Astrocyte (in vitro differentiated cells and primary cell): ENCODE measurements at regions not wholly inside any gene's neighbourhood (a gene's known extent, or its start where the extent isn't known, plus 50 kb on each side); places are given as distances from the start of the nearest gene placed in this dataset.

Source experiments
- DNase-seq: peaks from one replicate; pipeline ENCODE4 v3.0.0-alpha.2; 2010; ENCODE audit warnings: low read depth
- FAIRE-seq: peaks from 2 replicates; lab custom pipeline; 2011; peaks lifted over from hg19 to GRCh38; lab: Jason Lieb, UNC
- H2AFZ ChIP-seq: 2 replicates; pipeline ENCODE4 v1.6.0; 2012; ENCODE audit warnings: low read depth, low read length, inconsistent platforms
- H3K27ac ChIP-seq: 2 replicates; pipeline ENCODE4 v1.5.1; 2011; ENCODE audit warnings: low read depth, low read length, inconsistent platforms
- H3K27me3 ChIP-seq: 2 replicates; pipeline ENCODE4 v1.6.0; 2011; ENCODE audit warnings: low read length, inconsistent platforms; ENCODE audit not compliant: insufficient read depth
- H3K36me3 ChIP-seq: 2 replicates; pipeline ENCODE4 v1.5.1; 2011; ENCODE audit warnings: low read length, inconsistent platforms; ENCODE audit not compliant: insufficient read depth
- H3K4me1 ChIP-seq: 2 replicates; pipeline ENCODE4 v1.5.1; 2011; ENCODE audit warnings: low read length, inconsistent platforms; ENCODE audit not compliant: insufficient read depth
- H3K4me2 ChIP-seq: 2 replicates; pipeline ENCODE4 v1.6.0; 2012; ENCODE audit warnings: low read length, inconsistent platforms
- H3K4me3 ChIP-seq: 2 replicates; pipeline ENCODE4 v1.5.1; 2011; ENCODE audit warnings: low read depth, mild to moderate bottlenecking, low read length, inconsistent platforms; ENCODE audit not compliant: insufficient read depth
- H3K79me2 ChIP-seq: 2 replicates; pipeline ENCODE4 v1.6.0; 2012; ENCODE audit warnings: mild to moderate bottlenecking, low read length, inconsistent platforms; ENCODE audit not compliant: insufficient read depth
- H3K9ac ChIP-seq: 2 replicates; pipeline ENCODE4 v1.6.0; 2012; ENCODE audit warnings: mild to moderate bottlenecking, low read length, inconsistent platforms
- H3K9me3 ChIP-seq: 2 replicates; pipeline ENCODE4 v1.5.1; 2012; ENCODE audit warnings: low read depth, mild to moderate bottlenecking, low read length, inconsistent platforms; ENCODE audit not compliant: insufficient read depth
- H4K20me1 ChIP-seq: 2 replicates; pipeline ENCODE4 v1.6.0; 2012; ENCODE audit warnings: low read length, inconsistent platforms; ENCODE audit not compliant: insufficient read depth
- H3K27ac Mint-ChIP-seq: one replicate; pipeline ENCODE4 v1.8.0; 2021; ENCODE audit warnings: mild to moderate bottlenecking, mixed read lengths; ENCODE audit not compliant: unreplicated experiment
- H3K27me3 Mint-ChIP-seq: one replicate; pipeline ENCODE4 v1.8.0; 2021; ENCODE audit warnings: low read depth, mixed read lengths; ENCODE audit not compliant: unreplicated experiment
- H3K36me3 Mint-ChIP-seq: one replicate; pipeline ENCODE4 v1.8.0; 2021; ENCODE audit warnings: low read depth, mixed read lengths; ENCODE audit not compliant: unreplicated experiment
- H3K4me1 Mint-ChIP-seq: one replicate; pipeline ENCODE4 v1.8.0; 2021; ENCODE audit warnings: low read depth, mixed read lengths; ENCODE audit not compliant: unreplicated experiment
- H3K4me3 Mint-ChIP-seq: one replicate; pipeline ENCODE4 v1.8.0; 2021; ENCODE audit warnings: mild to moderate bottlenecking, moderate library complexity, mixed read lengths; ENCODE audit not compliant: unreplicated experiment
- H3K9me3 Mint-ChIP-seq: one replicate; pipeline ENCODE4 v1.8.0; 2021; ENCODE audit warnings: mild to moderate bottlenecking, mixed read lengths; ENCODE audit not compliant: unreplicated experiment
- EZH2 ChIP-seq: IDR thresholded peaks from 2 replicates; pipeline ENCODE4 v1.6.1; 2012; ENCODE audit warnings: mild to moderate bottlenecking, low read length, inconsistent platforms; ENCODE audit not compliant: insufficient read depth
- TF ChIP-seq, protein P1 (sequence below): IDR thresholded peaks from 2 replicates; pipeline ENCODE4 v1.5.1; 2011; ENCODE audit warnings: low read depth, mild to moderate bottlenecking, inconsistent platforms, low read length, moderate library complexity; ENCODE audit not compliant: insufficient read depth

DNA sequence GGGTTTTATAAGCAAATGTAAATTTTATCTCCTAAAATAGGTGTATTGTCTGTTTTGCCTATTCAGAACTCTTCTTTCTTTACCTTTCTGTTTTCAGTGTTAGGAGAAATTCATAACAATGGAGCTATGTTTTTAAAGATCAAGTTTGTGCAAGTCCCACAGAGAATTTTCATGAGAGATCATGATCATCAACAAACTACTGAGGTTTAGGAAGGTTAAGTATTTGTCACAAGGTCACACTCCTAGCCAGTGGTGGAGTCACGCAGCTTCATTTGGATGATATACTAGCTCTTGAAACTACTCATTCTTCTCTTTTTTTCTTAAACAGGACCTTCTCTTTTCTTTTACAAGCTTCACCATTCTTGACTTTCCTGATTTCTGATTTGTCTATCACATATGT lies 892.6 kb upstream of the FRG1 start:
- H3K27me3 ChIP-seq = no peaks in the 10 kb centered on the region

DNA sequence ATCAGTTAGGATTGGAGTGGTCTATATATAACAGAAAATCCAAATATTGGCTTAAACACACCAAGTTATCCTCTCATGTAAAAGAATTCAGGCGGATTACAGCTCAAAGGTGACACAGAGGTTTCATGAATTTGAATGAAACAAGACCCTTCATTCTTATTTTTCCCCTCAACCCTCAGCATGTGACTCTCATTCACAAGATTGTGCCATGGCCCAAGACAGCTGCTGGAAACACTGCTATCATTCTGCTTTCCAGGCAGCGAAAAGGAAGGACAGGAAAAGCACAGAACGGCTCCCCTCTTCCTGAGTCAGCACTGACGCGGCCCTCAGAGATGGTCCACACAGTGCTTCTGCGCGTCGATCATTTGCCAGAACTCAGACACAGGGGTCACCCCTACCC lies 891.0 kb upstream of the FRG1 start:
- DNase-seq (no peak), FAIRE-seq (no peak)
- Histone ChIP-seq H3K9ac (no peak overlapping the region), H3K79me2 (no peaks in the 10 kb centered on the region), H3K27me3 (no peaks in the 10 kb centered on the region), H4K20me1 (no peaks in the 10 kb centered on the region), H3K4me2 (no peak overlapping the region), H3K4me1 (no peaks in the 10 kb centered on the region), H3K36me3 (no peaks in the 10 kb centered on the region), H2AFZ (no peak overlapping the region), H3K27ac (no peak overlapping the region), H3K9me3 (no peaks in the 10 kb centered on the region), H3K4me3 (no peak overlapping the region)
- Mint-ChIP-seq H3K27ac (no peak overlapping the region), H3K27me3 (no peaks in the 10 kb centered on the region), H3K36me3 (no peaks in the 10 kb centered on the region), H3K4me1 (peaks cover 27% of the 10 kb centered on the region), H3K9me3 (no peaks in the 10 kb centered on the region), H3K4me3 (no peak overlapping the region)
- TF ChIP-seq EZH2 = no peak
- TF ChIP-seq, protein P1, sequence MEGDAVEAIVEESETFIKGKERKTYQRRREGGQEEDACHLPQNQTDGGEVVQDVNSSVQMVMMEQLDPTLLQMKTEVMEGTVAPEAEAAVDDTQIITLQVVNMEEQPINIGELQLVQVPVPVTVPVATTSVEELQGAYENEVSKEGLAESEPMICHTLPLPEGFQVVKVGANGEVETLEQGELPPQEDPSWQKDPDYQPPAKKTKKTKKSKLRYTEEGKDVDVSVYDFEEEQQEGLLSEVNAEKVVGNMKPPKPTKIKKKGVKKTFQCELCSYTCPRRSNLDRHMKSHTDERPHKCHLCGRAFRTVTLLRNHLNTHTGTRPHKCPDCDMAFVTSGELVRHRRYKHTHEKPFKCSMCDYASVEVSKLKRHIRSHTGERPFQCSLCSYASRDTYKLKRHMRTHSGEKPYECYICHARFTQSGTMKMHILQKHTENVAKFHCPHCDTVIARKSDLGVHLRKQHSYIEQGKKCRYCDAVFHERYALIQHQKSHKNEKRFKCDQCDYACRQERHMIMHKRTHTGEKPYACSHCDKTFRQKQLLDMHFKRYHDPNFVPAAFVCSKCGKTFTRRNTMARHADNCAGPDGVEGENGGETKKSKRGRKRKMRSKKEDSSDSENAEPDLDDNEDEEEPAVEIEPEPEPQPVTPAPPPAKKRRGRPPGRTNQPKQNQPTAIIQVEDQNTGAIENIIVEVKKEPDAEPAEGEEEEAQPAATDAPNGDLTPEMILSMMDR = no peak

More for the DNA sequence above, 892.6 kb upstream of the FRG1 start:
- TF ChIP-seq EZH2 = no peak
- TF ChIP-seq, protein P1 = no peak
- Histone ChIP-seq H3K4me1 (no peaks in the 10 kb centered on the region), H3K9ac (no peak overlapping the region), H3K4me3 (no peak overlapping the region), H2AFZ (no peak overlapping the region), H3K79me2 (no peaks in the 10 kb centered on the region), H3K4me2 (no peak overlapping the region), H3K9me3 (no peaks in the 10 kb centered on the region), H4K20me1 (no peaks in the 10 kb centered on the region), H3K36me3 (no peaks in the 10 kb centered on the region), H3K27ac (no peak overlapping the region)
- no peak for FAIRE-seq
- Mint-ChIP-seq H3K36me3 (no peaks in the 10 kb centered on the region), H3K4me3 (no peak overlapping the region), H3K4me1 (peaks cover 27% of the 10 kb centered on the region), H3K27ac (no peak overlapping the region), H3K9me3 (peaks cover 1% of the 10 kb centered on the region), H3K27me3 (no peaks in the 10 kb centered on the region)
- no peak for DNase-seq

DNA sequence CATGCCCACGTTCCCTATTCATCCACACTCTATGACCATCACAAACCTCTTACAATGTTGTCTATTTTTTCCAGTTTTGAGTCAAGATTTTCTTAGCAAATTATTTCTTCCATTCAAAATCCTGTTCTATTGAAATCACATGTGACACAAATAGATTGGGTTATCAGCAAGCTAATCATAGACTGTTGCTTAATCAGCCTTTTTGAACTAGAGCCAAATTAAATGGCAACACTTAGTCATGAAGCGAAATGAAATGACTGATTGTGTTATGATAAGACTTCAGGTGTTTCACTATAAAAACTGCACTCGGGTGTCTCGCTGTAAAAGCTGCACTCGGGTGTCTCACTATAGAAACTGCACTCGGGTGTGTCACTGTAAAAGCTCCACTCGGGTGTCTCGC lies 890.0 kb upstream of the FRG1 start:
- H3K9me3 Mint-ChIP-seq = no peaks in the 10 kb centered on the region
- TF ChIP-seq, protein P1 = no peak
- no peak for TF ChIP-seq EZH2
- Histone ChIP-seq H3K9me3 (no peaks in the 10 kb centered on the region), H3K27me3 (no peaks in the 10 kb centered on the region), H3K4me2 (peak overlapping the region; percentile 65), H2AFZ (no peak overlapping the region), H3K27ac (no peak overlapping the region), H3K79me2 (no peaks in the 10 kb centered on the region), H3K4me1 (no peaks in the 10 kb centered on the region), H4K20me1 (no peaks in the 10 kb centered on the region), H3K36me3 (no peaks in the 10 kb centered on the region), H3K9ac (no peak overlapping the region), H3K4me3 (no peak overlapping the region)
- H3K36me3 Mint-ChIP-seq = no peaks in the 10 kb centered on the region
- H3K27me3 Mint-ChIP-seq = no peaks in the 10 kb centered on the region
- FAIRE-seq (no peak), DNase-seq (no peak)
- H3K27ac Mint-ChIP-seq = no peak overlapping the region
- H3K4me1 Mint-ChIP-seq = peaks cover 27% of the 10 kb centered on the region
- no peak overlapping the region for H3K4me3 Mint-ChIP-seq
